Loucy (cell line): ENCODE measurements at regions not wholly inside any gene's neighbourhood (a gene's known extent, or its start where the extent isn't known, plus 50 kb on each side); places are given as distances from the start of the nearest gene placed in this dataset.

ENCODE experiments used
- EZH2phosphoT487 ChIP-seq: fragments of 200-600 bp; IDR thresholded peaks from 2 replicates; pipeline ENCODE4 v1.6.1; 2018; ENCODE audit warnings: antibody characterized with exemption, mild to moderate bottlenecking, moderate library complexity, borderline replicate concordance
- TF ChIP-seq, protein P1 (sequence below): fragments of 200-600 bp; sonication (generic); conservative IDR thresholded peaks from 2 replicates; pipeline ENCODE4 v1.5.1; 2014; ENCODE audit warnings: mild to moderate bottlenecking, antibody characterized with exemption, low read length

DNA sequence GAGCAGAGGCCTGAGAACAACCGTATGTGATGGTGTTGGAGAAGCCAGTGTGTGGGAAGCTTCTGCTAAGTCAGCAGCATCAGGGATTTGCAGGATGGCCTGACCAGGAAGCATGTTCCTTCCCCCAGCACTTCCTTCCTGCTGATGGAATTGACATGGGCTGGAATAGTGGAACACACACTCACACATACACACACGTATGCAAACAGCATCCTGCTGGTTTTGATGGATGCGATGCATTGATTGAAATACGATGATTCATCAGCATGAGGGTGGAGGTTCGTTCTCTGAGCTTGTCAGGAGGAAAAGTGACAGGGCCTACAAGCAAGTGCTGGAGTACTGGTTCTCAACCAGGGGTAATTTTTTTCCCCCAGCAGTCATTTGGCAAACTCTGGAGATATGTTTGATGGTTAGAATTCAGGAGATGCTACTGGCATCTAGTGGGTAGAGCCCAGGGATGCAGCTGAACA lies 229.1 kb downstream of the NFATC2 start:
- TF ChIP-seq, protein P1, sequence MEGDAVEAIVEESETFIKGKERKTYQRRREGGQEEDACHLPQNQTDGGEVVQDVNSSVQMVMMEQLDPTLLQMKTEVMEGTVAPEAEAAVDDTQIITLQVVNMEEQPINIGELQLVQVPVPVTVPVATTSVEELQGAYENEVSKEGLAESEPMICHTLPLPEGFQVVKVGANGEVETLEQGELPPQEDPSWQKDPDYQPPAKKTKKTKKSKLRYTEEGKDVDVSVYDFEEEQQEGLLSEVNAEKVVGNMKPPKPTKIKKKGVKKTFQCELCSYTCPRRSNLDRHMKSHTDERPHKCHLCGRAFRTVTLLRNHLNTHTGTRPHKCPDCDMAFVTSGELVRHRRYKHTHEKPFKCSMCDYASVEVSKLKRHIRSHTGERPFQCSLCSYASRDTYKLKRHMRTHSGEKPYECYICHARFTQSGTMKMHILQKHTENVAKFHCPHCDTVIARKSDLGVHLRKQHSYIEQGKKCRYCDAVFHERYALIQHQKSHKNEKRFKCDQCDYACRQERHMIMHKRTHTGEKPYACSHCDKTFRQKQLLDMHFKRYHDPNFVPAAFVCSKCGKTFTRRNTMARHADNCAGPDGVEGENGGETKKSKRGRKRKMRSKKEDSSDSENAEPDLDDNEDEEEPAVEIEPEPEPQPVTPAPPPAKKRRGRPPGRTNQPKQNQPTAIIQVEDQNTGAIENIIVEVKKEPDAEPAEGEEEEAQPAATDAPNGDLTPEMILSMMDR, result no peak
- no peak for TF ChIP-seq EZH2phosphoT487
